ENCODE measurements at regions not wholly inside any gene's neighbourhood (a gene's known extent, or its start where the extent isn't known, plus 50 kb on each side); places are given as distances from the start of the nearest gene placed in this dataset.
"Not testable (repeated sequence)": the region's sequence is repeated elsewhere in the genome, so short reads cannot be mapped to it uniquely, and the experiment has no call there.

- Histone ChIP-seq H3K36me3 (ENCODE audit: control insufficient read depth in 5 of 5, insufficient read depth in 5 of 5, low read length in 5 of 5) (no peaks in the 10 kb centered on the region), H3K9me3 (ENCODE audit: control insufficient read depth in 5 of 5, low read length in 5 of 5) (no peaks in the 10 kb centered on the region), H3K27me3 (ENCODE audit: control insufficient read depth in 5 of 5, insufficient read depth in 4 of 5, low read length in 5 of 5) (no peaks in the 10 kb centered on the region), H3K4me1 (ENCODE audit: control insufficient read depth in 5 of 5, insufficient read depth in 5 of 5, low read length in 5 of 5) (peaks cover 0 to 3% (median 0%) of the 10 kb centered on the region in 5 donors), H3K27ac (ENCODE audit: low read depth, low read length) (no peak overlapping the region), H3K9ac (ENCODE audit: low read length in 5 of 5) (no peak overlapping the region), H3K4me3 (ENCODE audit: low read depth in 1 of 5, low read length in 5 of 5) (no peak overlapping the region)
Measured at GRCh38 chr6:9250852-9251251, 815.5 kb upstream of the SLC35B3 start.

GRCh38 chr6:9248133-9248532 is 812.8 kb upstream of the SLC35B3 start:
- Histone ChIP-seq H3K27ac (ENCODE audit: low read depth, low read length) (no peak overlapping the region), H3K4me1 (ENCODE audit: control insufficient read depth in 5 of 5, insufficient read depth in 5 of 5, low read length in 5 of 5) (peaks cover 0 to 3% (median 0%) of the 10 kb centered on the region in 5 donors)

GRCh38 chr6:9240861-9241260 is 805.5 kb upstream of the SLC35B3 start:
- no peak overlapping the region for H3K9ac ChIP-seq (ENCODE audit: low read length in 5 of 5)
- H3K27ac ChIP-seq (ENCODE audit: low read depth, low read length) = no peak overlapping the region
- no peaks in the 10 kb centered on the region for H3K27me3 ChIP-seq (ENCODE audit: control insufficient read depth in 5 of 5, insufficient read depth in 4 of 5, low read length in 5 of 5)
- H3K9me3 ChIP-seq (ENCODE audit: control insufficient read depth in 5 of 5, low read length in 5 of 5) = no peaks in the 10 kb centered on the region
- H3K4me3 ChIP-seq (ENCODE audit: low read depth in 1 of 5, low read length in 5 of 5) = no peak overlapping the region
- no peaks in the 10 kb centered on the region for H3K4me1 ChIP-seq (ENCODE audit: control insufficient read depth in 5 of 5, insufficient read depth in 5 of 5, low read length in 5 of 5)
- H3K36me3 ChIP-seq (ENCODE audit: control insufficient read depth in 5 of 5, insufficient read depth in 5 of 5, low read length in 5 of 5) = no peaks in the 10 kb centered on the region

More at GRCh38 chr6:9248133-9248532, 812.8 kb upstream of the SLC35B3 start:
- Histone ChIP-seq H3K4me3 (ENCODE audit: low read depth in 1 of 5, low read length in 5 of 5) (no peak overlapping the region), H3K27me3 (ENCODE audit: control insufficient read depth in 5 of 5, insufficient read depth in 4 of 5, low read length in 5 of 5) (no peaks in the 10 kb centered on the region), H3K36me3 (ENCODE audit: control insufficient read depth in 5 of 5, insufficient read depth in 5 of 5, low read length in 5 of 5) (no peaks in the 10 kb centered on the region), H3K9ac (ENCODE audit: low read length in 5 of 5) (no peak overlapping the region), H3K9me3 (ENCODE audit: control insufficient read depth in 5 of 5, low read length in 5 of 5) (no peaks in the 10 kb centered on the region)

GRCh38 chr6:9236443-9236842 is 801.1 kb upstream of the SLC35B3 start:
- Histone ChIP-seq H3K36me3 (ENCODE audit: control insufficient read depth in 5 of 5, insufficient read depth in 5 of 5, low read length in 5 of 5) (no peaks in the 10 kb centered on the region), H3K9ac (ENCODE audit: low read length in 5 of 5) (no peak overlapping the region), H3K4me3 (ENCODE audit: low read depth in 1 of 5, low read length in 5 of 5) (no peak overlapping the region), H3K27ac (ENCODE audit: low read depth, low read length) (no peak overlapping the region), H3K27me3 (ENCODE audit: control insufficient read depth in 5 of 5, insufficient read depth in 4 of 5, low read length in 5 of 5) (no peaks in the 10 kb centered on the region), H3K4me1 (ENCODE audit: control insufficient read depth in 5 of 5, insufficient read depth in 5 of 5, low read length in 5 of 5) (no peaks in the 10 kb centered on the region), H3K9me3 (ENCODE audit: control insufficient read depth in 5 of 5, low read length in 5 of 5) (peaks cover 0 to 6% (median 0%) of the 10 kb centered on the region in 5 donors)

- H3K27me3 ChIP-seq (ENCODE audit: control insufficient read depth in 5 of 5, insufficient read depth in 4 of 5, low read length in 5 of 5) = no peaks in the 10 kb centered on the region
- no peaks in the 10 kb centered on the region for H3K4me1 ChIP-seq (ENCODE audit: control insufficient read depth in 5 of 5, insufficient read depth in 5 of 5, low read length in 5 of 5)
- no peak overlapping the region for H3K4me3 ChIP-seq (ENCODE audit: low read depth in 1 of 5, low read length in 5 of 5)
- H3K9ac ChIP-seq (ENCODE audit: low read length in 5 of 5) = no peak overlapping the region
- peaks cover 0 to 6% (median 0%) of the 10 kb centered on the region in 5 donors for H3K9me3 ChIP-seq (ENCODE audit: control insufficient read depth in 5 of 5, low read length in 5 of 5)
- no peaks in the 10 kb centered on the region for H3K36me3 ChIP-seq (ENCODE audit: control insufficient read depth in 5 of 5, insufficient read depth in 5 of 5, low read length in 5 of 5)
- H3K27ac ChIP-seq (ENCODE audit: low read depth, low read length) = no peak overlapping the region
Measured at GRCh38 chr6:9233686-9234085, 798.3 kb upstream of the SLC35B3 start.

- H3K4me3 ChIP-seq (ENCODE audit: low read depth in 1 of 5, low read length in 5 of 5) = no peak overlapping the region
- H3K9ac ChIP-seq (ENCODE audit: low read length in 5 of 5) = no peak overlapping the region
- peaks cover 0 to 6% (median 0%) of the 10 kb centered on the region in 5 donors for H3K9me3 ChIP-seq (ENCODE audit: control insufficient read depth in 5 of 5, low read length in 5 of 5)
- no peak overlapping the region for H3K27ac ChIP-seq (ENCODE audit: low read depth, low read length)
- no peaks in the 10 kb centered on the region for H3K4me1 ChIP-seq (ENCODE audit: control insufficient read depth in 5 of 5, insufficient read depth in 5 of 5, low read length in 5 of 5)
- H3K27me3 ChIP-seq (ENCODE audit: control insufficient read depth in 5 of 5, insufficient read depth in 4 of 5, low read length in 5 of 5) = no peaks in the 10 kb centered on the region
- no peaks in the 10 kb centered on the region for H3K36me3 ChIP-seq (ENCODE audit: control insufficient read depth in 5 of 5, insufficient read depth in 5 of 5, low read length in 5 of 5)
Measured at GRCh38 chr6:9233226-9233625, 797.9 kb upstream of the SLC35B3 start.

GRCh38 chr6:9225441-9225871 is 790.1 kb upstream of the SLC35B3 start:
- H3K9ac ChIP-seq (ENCODE audit: low read length in 5 of 5) = no peak overlapping the region
- H3K9me3 ChIP-seq (ENCODE audit: control insufficient read depth in 5 of 5, low read length in 5 of 5) = no peaks in the 10 kb centered on the region
- peaks cover 0 to 7% (median 0%) of the 10 kb centered on the region in 5 donors for H3K4me1 ChIP-seq (ENCODE audit: control insufficient read depth in 5 of 5, insufficient read depth in 5 of 5, low read length in 5 of 5)
- no peaks in the 10 kb centered on the region for H3K36me3 ChIP-seq (ENCODE audit: control insufficient read depth in 5 of 5, insufficient read depth in 5 of 5, low read length in 5 of 5)
- no peak overlapping the region for H3K27ac ChIP-seq (ENCODE audit: low read depth, low read length)
- no peaks in the 10 kb centered on the region for H3K27me3 ChIP-seq (ENCODE audit: control insufficient read depth in 5 of 5, insufficient read depth in 4 of 5, low read length in 5 of 5)
- no peak overlapping the region for H3K4me3 ChIP-seq (ENCODE audit: low read depth in 1 of 5, low read length in 5 of 5)

- H3K9ac ChIP-seq (ENCODE audit: low read length in 5 of 5) = no peak overlapping the region
- H3K4me1 ChIP-seq (ENCODE audit: control insufficient read depth in 5 of 5, insufficient read depth in 5 of 5, low read length in 5 of 5) = peaks cover 0 to 7% (median 0%) of the 10 kb centered on the region in 5 donors
- H3K27ac ChIP-seq (ENCODE audit: low read depth, low read length) = no peak overlapping the region
Measured at GRCh38 chr6:9224539-9224938, 789.2 kb upstream of the SLC35B3 start.

GRCh38 chr6:9213717-9214116 is 778.4 kb upstream of the SLC35B3 start:
- not testable (repeated sequence) for H3K36me3 ChIP-seq (ENCODE audit: control insufficient read depth in 5 of 5, insufficient read depth in 5 of 5, low read length in 5 of 5); H3K9ac ChIP-seq (ENCODE audit: low read length in 5 of 5); H3K27me3 ChIP-seq (ENCODE audit: control insufficient read depth in 5 of 5, insufficient read depth in 4 of 5, low read length in 5 of 5); H3K27ac ChIP-seq (ENCODE audit: low read depth, low read length); H3K4me3 ChIP-seq (ENCODE audit: low read depth in 1 of 5, low read length in 5 of 5); H3K9me3 ChIP-seq (ENCODE audit: control insufficient read depth in 5 of 5, low read length in 5 of 5); H3K4me1 ChIP-seq (ENCODE audit: control insufficient read depth in 5 of 5, insufficient read depth in 5 of 5, low read length in 5 of 5)

More at GRCh38 chr6:9224539-9224938, 789.2 kb upstream of the SLC35B3 start:
- H3K36me3 ChIP-seq (ENCODE audit: control insufficient read depth in 5 of 5, insufficient read depth in 5 of 5, low read length in 5 of 5) = no peaks in the 10 kb centered on the region
- no peak overlapping the region for H3K4me3 ChIP-seq (ENCODE audit: low read depth in 1 of 5, low read length in 5 of 5)
- H3K9me3 ChIP-seq (ENCODE audit: control insufficient read depth in 5 of 5, low read length in 5 of 5) = no peaks in the 10 kb centered on the region
- no peaks in the 10 kb centered on the region for H3K27me3 ChIP-seq (ENCODE audit: control insufficient read depth in 5 of 5, insufficient read depth in 4 of 5, low read length in 5 of 5)

- Histone ChIP-seq H3K36me3 (ENCODE audit: control insufficient read depth in 5 of 5, insufficient read depth in 5 of 5, low read length in 5 of 5) (no peaks in the 10 kb centered on the region), H3K9me3 (ENCODE audit: control insufficient read depth in 5 of 5, low read length in 5 of 5) (no peaks in the 10 kb centered on the region), H3K4me3 (ENCODE audit: low read depth in 1 of 5, low read length in 5 of 5) (no peak overlapping the region), H3K9ac (ENCODE audit: low read length in 5 of 5) (no peak overlapping the region), H3K4me1 (ENCODE audit: control insufficient read depth in 5 of 5, insufficient read depth in 5 of 5, low read length in 5 of 5) (no peaks in the 10 kb centered on the region), H3K27ac (ENCODE audit: low read depth, low read length) (no peak overlapping the region), H3K27me3 (ENCODE audit: control insufficient read depth in 5 of 5, insufficient read depth in 4 of 5, low read length in 5 of 5) (peaks cover 0 to 2% (median 0%) of the 10 kb centered on the region in 5 donors)
Measured at GRCh38 chr6:9208966-9209365, 773.6 kb upstream of the SLC35B3 start.

- H3K9me3 ChIP-seq (ENCODE audit: control insufficient read depth in 5 of 5, low read length in 5 of 5) = no peaks in the 10 kb centered on the region
- H3K9ac ChIP-seq (ENCODE audit: low read length in 5 of 5) = no peak overlapping the region
- no peaks in the 10 kb centered on the region for H3K36me3 ChIP-seq (ENCODE audit: control insufficient read depth in 5 of 5, insufficient read depth in 5 of 5, low read length in 5 of 5)
- H3K4me3 ChIP-seq (ENCODE audit: low read depth in 1 of 5, low read length in 5 of 5) = no peak overlapping the region
- H3K4me1 ChIP-seq (ENCODE audit: control insufficient read depth in 5 of 5, insufficient read depth in 5 of 5, low read length in 5 of 5) = no peaks in the 10 kb centered on the region
- no peak overlapping the region for H3K27ac ChIP-seq (ENCODE audit: low read depth, low read length)
- no peaks in the 10 kb centered on the region for H3K27me3 ChIP-seq (ENCODE audit: control insufficient read depth in 5 of 5, insufficient read depth in 4 of 5, low read length in 5 of 5)
Measured at GRCh38 chr6:9205645-9206044, 770.3 kb upstream of the SLC35B3 start.

Measured in subcutaneous abdominal adipose tissue (tissue), 5 donors.